Ureter (tissue), 1 donor: ENCODE measurements at regions not wholly inside any gene's neighbourhood (a gene's known extent, or its start where the extent isn't known, plus 50 kb on each side); places are given as distances from the start of the nearest gene placed in this dataset.

Source experiments
- DNase-seq: peaks from one replicate; pipeline ENCODE4 v3.0.0-alpha.2; 2020; ENCODE audit warnings: low spot score
- donor health status: DM: yes; HTN: yes; CAD: no.

DNA sequence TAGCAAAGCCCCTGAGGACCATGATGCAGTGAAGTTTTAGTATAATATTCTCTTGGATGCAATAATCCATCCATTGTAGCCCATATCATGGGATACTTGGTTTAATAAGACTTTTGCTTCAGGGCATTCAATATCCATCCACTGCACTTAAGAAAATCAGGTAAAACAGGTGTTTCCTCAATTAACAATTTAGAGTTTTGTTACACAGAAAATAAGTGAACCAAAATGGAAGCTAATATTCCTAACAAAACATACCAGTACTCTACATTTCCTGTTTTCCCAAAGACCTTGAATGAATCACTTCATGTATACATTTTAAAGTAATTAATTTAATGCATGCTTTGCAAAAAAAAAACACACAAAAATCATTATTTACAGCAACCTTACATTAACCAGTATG is 305.6 kb downstream of the NR2F1-AS1 start:
- no peak for DNase-seq

DNA sequence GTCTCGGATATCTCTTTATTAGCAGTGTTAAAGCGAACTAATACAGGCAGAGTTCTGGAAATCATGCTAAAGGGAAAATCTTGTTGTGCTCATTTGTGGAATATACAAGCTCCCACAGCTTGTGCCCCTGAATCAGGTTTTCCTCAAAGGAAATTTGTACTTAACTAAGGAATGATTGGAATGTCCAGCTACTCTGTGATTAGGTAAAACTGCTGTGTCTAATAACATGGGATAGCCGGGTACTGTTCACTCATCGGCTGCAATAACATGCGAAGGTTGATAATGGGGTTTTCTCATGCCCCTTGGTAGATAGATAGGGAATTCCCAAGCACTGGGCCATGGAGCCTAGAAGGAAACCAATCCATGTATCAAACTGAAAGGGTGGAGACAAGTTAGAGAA is 306.7 kb downstream of the NR2F1-AS1 start:
- DNase-seq = no peak

DNA sequence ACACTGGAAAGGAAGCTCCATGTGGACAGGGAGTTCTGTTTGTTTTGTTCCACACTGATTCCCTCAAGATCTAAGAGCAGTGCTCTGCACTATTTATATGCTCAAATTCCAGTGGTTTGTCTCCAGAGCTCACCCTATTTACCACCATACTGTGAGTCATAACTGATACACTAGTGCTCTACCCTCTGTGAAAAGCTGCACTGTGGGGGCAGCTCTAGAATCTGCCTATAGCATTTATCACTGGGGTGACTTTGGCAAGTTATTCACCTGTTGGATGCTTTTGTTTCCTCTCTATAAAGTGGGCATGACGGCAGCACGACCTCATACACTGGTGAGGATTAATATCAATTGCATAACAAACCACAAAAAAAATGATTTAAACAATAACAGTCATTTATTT is 307.8 kb downstream of the NR2F1-AS1 start:
- no peak for DNase-seq

DNA sequence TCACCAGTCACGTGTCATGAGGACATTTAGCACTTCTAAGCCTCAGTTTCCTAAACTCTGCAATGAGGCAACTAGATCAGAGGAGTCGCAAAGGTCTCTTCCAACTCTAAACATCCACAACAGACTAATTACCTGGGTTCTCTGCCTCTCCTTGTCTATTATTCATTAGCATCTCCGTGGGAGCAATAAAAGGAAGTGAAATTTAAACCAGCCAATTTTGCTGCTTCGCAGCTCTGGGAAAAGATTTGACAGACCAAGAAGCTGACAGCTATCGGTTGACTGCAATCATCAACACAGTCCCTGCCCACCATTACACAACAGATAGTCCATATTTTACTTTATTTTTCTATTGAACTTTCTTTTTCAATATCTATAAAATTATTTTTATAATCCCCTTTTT is 308.9 kb downstream of the NR2F1-AS1 start:
- DNase-seq = no peak

DNA sequence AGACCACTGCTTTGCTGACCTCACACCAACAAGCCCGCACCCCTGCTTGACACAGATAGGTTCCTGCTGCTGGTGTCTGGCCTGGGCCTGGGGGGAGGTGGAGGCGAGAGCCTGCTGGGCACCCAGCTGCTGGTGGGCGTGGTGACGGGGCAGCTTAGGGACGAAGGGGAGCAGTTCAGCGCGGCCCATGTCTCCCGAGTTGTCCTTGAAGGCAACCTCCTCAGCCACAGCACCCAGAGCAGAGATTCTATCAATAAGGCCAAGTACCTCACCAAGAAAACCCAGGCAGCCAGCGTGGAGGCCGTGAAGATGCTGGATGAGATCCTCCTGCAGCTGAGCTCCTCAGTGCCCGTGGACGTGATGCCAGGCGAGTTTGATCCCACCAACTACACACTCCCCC is 313.3 kb downstream of the NR2F1-AS1 start:
- DNase-seq = no peak

DNA sequence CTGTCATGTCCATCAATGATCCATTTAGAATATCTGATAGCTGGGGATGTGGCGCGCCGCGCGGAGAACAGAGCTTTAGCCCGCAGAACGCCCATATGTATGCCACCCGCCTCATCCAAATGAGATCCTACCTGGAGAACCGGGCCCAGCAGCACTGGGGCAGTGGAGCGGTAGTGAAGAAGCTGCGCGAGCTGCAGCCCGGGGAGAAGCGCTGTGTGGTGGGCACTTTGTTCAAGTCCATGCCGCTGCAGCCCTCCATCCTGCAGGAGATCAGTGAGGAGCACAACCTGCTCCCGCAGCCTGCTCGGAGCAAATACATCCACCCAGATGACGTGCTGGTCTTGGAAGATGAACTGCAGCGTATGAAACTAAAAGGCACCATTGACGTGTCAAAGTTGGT is 313.7 kb downstream of the NR2F1-AS1 start:
- no peak for DNase-seq

DNA sequence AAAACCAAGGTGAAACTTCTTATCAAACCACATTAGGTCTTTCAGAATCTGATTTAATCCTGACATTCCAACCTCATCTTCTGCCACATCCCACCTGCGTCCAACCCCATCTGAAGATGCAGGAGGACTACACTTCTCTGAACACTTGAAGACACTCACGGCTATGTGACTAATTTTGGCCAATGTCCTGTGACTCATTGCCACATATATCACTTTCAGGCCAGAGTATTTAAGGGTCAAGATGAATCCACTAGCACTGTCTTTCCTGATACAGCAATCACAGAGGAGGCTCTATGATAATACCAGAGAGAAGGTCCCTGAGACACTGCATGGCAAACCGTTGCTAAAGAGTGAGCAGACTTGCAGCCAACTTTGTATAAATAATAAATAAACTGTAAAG is 323.4 kb downstream of the NR2F1-AS1 start:
- DNase-seq = no peak

DNA sequence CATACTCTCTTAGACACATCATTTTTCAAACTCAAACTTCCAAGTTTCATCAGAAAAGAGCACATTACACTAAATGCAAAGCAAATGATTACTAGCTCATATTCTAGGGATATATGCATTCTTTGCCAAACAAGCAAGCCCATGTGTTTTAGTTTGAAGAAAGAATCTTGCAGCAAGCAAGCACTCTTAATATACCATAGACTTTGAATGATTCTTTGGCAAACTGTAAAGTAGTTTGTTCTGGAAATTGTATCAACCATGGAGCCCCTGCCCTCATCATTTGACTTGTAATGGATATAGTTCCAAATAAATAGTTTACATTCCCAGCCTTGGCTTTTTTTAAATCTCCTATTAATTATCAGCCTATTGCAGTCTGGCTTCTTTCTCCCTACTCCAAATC is 325.2 kb downstream of the NR2F1-AS1 start:
- DNase-seq = no peak

DNA sequence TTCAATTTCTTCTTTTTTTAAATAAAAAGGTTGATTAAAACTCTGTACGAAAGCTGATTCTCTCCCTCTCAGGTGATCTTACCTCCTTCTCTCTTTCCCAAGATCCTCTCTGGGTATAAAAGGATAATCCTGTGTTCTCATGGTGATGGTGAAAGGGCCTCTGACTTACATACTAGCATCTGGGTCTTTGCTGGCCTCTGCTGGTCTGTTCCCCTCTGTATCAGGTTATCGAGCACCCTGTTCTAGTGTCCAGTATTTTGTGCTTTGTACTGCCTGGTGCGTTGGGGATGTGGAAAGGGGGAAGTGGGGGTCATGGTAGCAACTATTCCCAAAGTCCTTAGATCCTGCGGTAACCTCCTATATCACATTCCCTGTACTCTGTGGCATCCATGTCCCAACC is 328.9 kb downstream of the NR2F1-AS1 start:
- DNase-seq = no peak

DNA sequence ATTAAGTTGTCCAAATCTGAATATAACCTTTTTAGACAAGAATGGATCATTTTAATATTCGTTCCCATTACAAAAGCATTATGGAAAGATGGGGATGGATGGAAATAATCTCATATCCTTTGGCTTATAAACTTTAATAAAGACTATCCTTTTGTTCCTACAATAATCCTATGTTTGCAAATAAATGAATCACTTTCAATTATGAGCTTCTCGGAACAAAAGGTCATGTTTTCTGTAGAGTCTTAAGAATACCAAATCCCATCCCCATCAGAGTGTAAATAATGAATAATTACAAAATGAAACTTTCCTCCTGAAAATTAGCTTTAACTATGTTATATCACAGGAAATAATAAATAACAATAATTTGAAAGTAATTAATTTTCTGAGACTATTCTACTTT is 329.7 kb downstream of the NR2F1-AS1 start:
- DNase-seq = no peak

DNA sequence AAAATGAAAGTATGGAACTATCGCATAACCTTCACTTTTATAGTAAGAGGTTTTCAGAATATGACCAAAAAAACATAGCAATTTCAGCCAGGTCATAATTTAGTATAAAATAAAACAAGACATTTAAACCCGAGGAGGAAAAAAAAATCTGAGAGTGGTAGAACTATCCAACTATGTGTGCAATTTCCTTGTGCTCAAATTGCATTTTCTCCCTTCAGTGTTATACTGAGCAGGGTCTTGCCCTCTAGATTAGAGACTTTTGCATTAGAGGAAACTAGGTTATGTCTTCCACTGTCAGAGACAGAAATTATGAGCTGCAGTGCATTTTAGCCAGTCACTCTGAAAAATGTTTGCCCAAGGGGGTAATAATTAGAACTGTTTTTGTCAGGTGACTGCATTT is 330.6 kb downstream of the NR2F1-AS1 start:
- no peak for DNase-seq

DNA sequence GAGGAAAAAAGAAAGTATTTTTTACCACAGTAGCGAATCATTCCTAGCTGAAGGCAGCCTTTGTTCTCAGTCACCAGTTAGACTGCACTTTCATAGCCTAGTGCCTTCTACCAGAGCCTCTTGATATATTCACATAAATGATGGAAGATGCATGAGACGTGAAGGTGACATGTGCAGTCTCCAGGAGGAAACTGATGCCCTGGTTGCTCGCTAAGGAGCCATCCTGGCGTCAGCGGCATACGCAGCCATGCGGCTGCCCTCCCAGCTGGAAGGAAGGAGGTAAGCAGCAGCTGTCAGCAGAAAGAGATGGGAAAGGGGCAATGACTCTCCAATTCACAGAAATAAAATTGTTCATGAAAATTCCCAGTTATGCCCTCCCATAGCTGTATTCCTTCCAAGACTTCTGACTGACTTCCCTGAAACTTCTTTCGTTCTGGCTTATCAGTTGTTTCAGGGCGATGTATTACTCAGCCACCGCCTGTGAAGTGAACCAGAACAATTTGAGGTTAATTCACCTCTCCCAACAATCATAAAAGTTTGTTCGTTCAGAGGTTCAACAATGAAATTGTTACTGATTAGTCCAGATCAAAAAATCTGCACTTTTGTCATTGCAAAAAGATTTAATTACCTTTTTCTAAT is 331.2 kb downstream of the NR2F1-AS1 start:
- no peak for DNase-seq

DNA sequence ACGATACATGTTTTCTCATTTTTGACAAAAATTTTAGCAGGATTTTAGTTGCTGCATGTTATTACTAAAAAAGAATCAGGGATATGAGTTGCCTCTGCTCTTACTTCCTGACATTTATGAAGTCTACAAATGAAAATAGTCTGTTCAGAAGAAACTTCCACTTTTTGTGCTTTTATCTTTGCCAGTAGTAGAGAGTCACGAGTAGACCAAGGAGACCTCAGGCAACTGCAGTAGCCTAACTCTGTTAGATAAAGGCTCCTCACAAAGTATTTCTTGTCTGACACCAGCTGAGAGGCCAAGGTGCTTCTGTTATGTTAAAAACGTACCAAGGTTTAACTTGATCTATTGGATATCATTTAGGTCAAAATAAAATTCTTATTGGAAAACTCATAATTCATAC is 333.9 kb downstream of the NR2F1-AS1 start:
- no peak for DNase-seq

DNA sequence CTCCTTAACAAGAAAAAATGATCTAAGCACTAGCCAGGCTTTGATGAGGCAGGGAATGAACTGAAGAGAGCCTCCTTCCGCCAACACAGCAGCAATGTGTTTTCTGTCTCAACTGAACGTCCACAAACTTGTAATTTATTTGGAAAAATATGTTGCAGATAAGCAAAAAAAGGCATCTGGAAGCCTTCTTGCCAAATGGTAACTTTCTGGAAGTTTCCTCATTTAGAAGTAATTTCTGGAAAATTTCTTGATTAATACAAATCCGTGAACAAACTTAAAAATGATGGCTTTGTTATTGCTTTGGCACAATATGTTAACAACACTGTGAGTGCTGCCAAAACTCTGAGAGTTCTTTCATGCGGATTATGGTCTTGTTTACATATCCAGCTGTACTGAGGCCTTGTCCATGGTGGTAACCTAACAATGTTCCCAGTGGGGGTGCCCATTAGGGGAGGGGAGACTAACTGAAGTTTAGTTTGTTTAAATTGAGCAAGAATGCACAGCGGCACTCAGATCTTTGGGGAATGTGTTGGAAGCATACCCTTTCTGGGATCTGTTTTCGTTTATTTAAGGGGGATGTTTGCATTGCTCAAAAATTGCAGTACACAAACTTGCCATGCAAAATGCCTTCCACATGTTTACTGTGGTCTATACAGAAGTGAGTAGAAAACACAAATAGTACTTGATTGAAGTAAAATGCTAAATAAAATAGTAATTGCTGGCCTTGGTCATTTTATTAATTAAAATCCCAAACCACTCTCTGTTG is 334.7 kb downstream of the NR2F1-AS1 start:
- no peak for DNase-seq

DNA sequence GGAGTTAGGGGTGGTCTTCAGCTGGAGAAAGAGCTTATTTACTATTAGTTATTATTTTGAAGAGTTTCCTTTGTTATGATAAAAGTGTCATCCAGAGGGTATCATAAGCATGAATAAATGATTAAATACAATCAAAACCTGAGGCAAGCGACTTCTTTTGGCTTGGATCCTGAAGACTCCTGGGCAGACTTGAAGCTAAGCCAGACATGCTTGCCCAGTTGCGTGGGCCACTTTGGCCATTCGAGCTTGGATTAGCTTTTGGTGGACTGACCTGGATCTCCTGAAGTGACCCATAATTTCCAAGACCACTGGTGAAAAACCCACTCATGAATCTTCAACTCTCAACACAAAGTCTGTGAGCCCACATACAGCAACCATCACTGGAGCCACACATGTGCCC is 335.8 kb downstream of the NR2F1-AS1 start:
- DNase-seq = no peak

DNA sequence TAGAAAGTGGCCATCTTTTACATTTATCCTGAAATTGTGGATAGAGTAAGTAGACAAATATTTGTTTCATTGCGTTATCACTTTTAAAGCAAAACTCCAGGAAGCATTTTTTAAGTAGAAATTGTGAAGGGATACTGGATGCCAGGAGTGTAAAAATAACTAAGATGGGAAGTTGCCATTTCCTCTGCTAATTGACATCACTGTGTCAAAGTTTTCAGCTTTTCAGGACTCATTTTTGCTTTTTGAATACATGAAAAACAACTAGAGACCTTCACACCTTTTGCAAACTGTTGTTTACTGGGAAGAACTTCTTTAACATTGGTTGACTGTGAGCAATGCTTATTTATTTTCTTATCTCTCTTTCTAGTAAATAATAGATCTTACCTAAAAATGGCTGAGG is 337.5 kb downstream of the NR2F1-AS1 start:
- DNase-seq = no peak

DNA sequence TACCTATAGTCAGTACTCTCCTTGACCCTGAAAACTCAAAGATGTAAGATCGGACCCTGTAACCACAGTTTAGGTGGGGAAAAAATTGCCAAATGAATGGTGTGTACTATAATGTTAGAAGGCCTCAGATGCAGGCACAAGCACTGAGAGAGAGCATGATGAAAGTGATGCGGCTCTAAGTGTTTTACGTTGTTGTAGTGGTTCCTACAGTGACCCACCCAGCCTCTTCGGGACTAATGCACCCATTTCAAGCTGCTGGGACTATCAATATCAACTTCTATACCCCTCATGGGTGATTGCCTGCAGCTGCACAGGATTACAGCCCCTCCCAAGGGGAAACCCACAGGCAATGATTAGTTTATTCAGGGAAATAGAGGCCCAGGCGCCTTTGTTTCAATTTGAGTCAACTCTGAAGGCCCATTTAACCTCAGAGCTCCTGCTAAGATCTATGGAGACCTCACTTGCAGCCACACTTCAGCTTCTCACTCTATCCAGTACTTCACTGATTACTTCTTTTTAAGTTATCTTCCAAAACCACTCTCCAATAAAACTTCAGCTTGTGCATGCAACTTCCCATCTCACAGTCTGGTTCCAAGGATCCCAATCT is 340.7 kb downstream of the NR2F1-AS1 start:
- DNase-seq = no peak

DNA sequence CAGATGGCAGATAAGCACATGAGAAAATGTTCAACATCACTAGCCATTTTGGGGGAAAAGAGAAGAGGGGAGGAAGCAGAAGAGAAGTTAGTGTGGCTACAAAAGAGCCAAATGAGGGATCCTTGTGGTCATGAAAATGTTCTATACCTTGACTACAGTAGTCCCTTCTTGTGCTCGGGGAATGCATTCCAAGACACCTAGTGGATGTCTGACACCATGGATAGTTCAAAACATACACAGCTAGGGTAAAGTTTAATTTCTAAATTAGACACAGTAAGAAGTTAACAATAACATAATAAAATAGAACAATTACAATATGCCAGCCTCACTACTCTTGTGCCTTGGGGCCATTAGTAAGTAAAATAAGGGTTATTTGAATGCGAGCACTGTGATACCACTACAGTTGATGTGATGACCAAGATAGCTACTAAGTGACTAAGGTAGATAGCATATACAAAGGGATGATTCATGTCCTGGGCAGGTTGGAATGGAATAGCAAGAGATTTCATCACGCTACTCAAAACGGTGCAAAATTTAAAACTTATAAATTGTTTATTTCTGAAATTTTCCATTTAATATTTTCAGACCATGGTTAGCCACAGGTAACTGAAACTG is 344.1 kb downstream of the NR2F1-AS1 start:
- DNase-seq = no peak

DNA sequence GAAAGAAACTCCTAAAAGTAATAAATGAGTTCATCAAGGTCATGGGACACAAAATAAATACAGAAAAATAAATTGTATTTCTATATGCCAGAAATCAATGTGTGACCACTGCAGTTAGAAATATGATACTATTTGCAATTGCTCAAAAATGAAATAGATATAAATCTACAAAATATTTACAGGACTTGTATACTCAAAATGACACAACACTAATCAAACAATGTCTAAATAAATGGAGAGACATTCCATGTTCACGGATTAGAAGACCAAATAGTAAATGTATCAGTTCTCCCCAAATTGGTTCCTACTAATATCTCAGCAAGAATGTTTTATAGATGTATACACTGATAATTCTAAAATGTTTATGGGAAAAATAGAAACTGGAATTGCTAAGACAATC is 345.3 kb downstream of the NR2F1-AS1 start:
- DNase-seq = no peak

DNA sequence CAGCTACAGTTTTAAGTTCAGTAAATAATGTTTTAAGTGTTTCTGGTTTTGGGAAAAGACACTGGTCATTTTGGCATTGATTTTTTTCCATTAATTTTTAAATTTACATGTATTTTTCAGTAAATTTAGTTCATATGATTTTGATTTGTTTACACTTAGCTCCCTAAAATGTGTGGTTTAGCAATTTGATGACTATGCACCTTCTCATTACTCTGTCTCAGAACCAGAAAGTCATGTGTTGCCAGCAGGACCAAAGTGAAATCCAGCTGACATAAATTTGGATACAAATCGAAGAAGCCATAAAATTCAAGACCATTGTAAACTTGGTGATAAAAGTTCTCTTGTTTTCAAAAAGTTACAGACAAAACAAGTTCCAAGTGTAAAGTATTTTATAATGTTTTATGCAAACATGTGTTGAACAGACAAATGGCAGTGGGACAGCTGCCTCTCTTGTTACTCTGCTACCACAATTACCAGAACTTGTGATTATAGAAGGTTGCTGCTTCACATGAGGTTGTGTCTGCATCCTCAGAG is 354.8 kb downstream of the NR2F1-AS1 start:
- no peak for DNase-seq

DNA sequence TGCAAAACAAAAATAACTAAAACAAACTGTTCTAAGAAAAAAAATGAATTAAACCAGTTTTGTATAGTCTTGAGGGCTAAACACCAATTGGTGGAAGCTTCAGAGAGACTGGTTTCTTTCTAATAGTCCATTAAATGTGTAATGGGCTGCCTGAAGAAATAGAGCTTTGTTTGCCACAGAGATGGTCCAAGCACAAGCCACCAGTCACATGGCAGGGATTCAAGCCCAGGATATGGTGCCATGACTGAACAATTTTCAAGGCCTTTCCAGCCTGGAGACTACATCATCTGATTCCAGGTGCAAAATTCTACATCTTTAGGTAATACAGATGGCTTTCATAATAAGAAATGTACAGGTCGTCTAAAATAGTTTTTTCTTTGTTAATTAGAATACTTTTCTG is 355.3 kb downstream of the NR2F1-AS1 start:
- DNase-seq = no peak

DNA sequence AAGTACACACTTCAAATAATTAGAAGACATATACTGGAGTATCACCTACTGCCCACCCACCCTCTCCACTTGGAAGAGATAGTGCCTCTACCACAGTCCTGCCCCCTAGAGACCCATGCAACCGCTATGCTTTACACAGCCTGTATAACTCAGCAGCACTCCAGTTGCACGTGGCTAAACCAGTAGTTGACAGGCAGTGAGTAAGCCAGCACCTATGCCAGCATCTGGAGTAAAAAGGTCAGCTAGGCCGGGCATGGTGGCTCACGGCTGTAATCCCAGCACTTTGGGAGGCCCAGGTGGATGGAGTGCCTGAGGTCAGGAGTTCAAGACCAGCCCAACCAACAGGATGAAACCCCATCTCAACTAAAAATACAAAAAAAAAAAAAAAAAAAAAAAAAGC is 356.4 kb downstream of the NR2F1-AS1 start:
- DNase-seq = no peak

DNA sequence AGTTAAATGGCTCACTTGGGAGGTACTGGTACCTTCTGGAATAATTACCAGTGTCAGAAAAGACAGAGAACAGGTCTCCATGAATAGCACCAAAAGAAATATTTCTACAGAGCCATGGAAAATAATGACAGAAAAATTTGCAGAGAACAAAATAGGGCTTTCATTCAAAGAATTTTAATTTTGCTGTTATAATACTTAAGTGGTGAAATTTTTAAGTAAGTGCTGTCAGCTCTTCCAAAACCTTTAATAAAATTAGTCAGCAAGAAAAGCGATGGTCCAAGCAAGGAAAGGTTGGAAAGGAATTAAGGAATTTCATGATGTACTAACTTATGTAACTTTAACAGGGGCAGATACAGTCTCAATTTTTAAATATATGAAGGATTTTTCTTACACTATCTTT is 359.2 kb downstream of the NR2F1-AS1 start:
- DNase-seq = no peak
